H7 (cell line): ENCODE measurements at regions not wholly inside any gene's neighbourhood (a gene's known extent, or its start where the extent isn't known, plus 50 kb on each side); places are given as distances from the start of the nearest gene placed in this dataset.
"Not testable (repeated sequence)": the region's sequence is repeated elsewhere in the genome, so short reads cannot be mapped to it uniquely, and the experiment has no call there.

Experiments used
- DNase-seq: peaks from one replicate; pipeline ENCODE4 v3.0.0; 2012
- H3K27me3 ChIP-seq: 2 replicates; pipeline ENCODE4 v1.6.0; 2011; ENCODE audit warnings: mild to moderate bottlenecking, low read length; ENCODE audit not compliant: control insufficient read depth, insufficient read depth
- H3K36me3 ChIP-seq: replicated peaks from 2 replicates; pipeline ENCODE4 v1.5.1; 2011; ENCODE audit warnings: low read length; ENCODE audit not compliant: control insufficient read depth, insufficient read depth
- H3K4me3 ChIP-seq: 2 replicates; pipeline ENCODE4 v1.5.1; 2011; ENCODE audit warnings: low read depth, mild to moderate bottlenecking, control low read depth, low read length, moderate library complexity; ENCODE audit not compliant: insufficient read depth

DNA sequence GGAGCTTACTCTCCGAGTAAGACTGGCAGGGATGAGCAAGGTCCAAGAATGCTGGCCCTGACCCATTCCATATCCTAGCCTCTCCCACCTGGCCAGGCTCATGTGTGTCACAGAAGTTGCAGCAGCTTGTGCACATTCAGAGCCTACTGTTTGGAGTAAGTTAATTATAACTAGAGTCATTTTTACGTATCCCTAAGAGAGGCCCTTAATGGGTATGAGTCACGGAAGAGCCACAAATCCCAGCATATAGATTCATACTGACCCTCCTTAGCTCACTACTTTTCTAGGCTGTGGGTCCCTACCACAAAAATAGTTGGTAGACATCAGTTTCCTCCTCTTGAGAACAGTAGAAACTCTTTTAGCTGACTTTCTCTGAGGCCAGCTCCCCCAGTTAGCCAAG is 118.3 kb upstream of the FRG1 start:
- Histone ChIP-seq H3K27me3 (no peaks in the 10 kb centered on the region), H3K36me3 (no peaks in the 10 kb centered on the region), H3K4me3 (no peak overlapping the region)
- no peak for DNase-seq

DNA sequence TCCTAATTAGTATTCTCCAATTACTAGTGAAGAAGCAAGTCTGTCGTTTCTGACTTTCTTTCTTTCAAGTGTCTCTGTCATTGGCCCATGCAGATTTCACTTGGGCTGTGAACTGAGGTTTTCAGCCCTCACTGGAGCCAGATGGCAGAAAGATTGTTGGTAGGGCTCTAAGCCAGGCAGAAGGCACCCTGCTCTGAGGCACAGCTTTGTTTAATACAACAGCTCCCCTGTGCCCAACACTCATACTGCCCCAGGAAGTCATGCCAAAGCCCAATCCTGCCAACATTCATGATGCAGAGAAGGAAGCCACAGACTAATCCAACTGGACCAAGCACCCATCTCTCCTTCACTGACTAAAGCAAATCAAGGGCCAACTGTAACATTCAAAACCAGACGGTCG is 117.1 kb upstream of the FRG1 start:
- DNase-seq = no peak
- H3K36me3 ChIP-seq = no peaks in the 10 kb centered on the region
- no peak overlapping the region for H3K4me3 ChIP-seq
- H3K27me3 ChIP-seq = no peaks in the 10 kb centered on the region

DNA sequence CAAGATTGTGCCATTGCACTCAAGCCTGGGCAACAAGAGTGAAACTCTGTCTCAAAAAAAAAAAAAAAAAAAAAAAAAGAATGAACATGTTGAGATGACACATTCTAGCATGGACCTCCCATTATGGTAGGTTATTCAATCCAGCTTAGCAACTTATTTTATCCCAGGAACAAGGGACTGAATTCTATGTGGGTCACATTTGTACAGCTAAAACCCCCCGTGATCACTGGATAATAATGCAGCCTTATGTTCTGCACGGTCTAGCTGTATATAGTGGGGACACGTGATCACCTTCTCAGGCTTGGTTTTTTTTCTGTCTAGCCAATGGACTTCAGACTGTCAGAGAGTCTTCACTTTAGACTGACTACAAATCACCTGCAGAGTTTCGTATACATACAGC is 115.2 kb upstream of the FRG1 start:
- DNase-seq = no peak
- no peak overlapping the region for H3K4me3 ChIP-seq
- no peaks in the 10 kb centered on the region for H3K36me3 ChIP-seq
- no peaks in the 10 kb centered on the region for H3K27me3 ChIP-seq

DNA sequence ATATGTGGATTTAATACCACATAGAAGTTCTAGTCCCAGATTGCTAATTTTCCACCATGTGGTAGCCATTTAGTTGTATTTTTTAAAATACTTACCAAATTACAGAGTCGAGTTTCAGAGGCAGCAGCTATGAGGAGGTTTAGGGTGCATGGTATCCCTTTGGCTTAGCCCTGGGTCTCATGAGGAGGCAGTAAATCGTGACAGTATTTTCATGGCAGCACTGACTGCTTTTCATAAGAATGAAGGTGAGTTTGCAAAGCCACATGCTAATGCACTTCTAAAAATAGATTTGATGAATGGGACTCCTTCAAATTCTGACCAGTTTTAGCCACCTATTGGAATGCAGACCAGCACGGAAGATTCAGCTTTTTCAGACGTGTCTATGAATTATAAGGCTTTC is 114.0 kb upstream of the FRG1 start:
- DNase-seq = no peak

DNA sequence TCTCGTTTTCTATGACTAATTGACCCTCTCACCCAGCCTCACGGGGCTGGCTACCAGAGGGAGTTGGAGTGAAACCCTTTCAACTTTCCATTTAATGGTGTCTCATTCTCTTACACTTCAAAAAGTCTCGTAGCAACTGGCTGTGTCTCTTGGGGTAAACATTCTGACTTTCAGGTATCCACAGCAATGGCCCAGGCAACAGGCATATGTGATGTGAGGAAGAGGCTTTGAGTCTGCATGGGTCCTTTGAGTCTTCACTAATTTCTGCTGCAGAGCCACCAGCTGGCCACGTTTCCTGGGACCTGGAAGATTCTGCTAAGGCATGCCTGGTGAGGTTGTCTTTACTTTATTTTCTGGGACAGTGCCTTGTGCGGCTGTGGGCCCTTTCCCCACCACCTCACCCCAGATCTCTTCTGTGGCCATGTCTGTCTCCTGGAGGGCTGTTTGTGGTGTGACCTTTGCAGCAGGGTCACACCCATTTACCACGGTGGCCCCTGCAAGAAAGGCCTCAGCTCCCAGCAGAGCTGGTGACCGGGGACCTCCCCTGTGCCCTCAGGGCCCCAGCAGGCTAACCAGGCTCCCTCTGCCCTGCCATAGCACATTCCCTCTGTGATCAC is 112.5 kb upstream of the FRG1 start:
- no peak overlapping the region for H3K4me3 ChIP-seq
- no peaks in the 10 kb centered on the region for H3K36me3 ChIP-seq
- DNase-seq = no peak
- no peaks in the 10 kb centered on the region for H3K27me3 ChIP-seq

More for the DNA sequence above, 114.0 kb upstream of the FRG1 start:
- Histone ChIP-seq H3K36me3 (no peaks in the 10 kb centered on the region), H3K27me3 (no peaks in the 10 kb centered on the region), H3K4me3 (no peak overlapping the region)

DNA sequence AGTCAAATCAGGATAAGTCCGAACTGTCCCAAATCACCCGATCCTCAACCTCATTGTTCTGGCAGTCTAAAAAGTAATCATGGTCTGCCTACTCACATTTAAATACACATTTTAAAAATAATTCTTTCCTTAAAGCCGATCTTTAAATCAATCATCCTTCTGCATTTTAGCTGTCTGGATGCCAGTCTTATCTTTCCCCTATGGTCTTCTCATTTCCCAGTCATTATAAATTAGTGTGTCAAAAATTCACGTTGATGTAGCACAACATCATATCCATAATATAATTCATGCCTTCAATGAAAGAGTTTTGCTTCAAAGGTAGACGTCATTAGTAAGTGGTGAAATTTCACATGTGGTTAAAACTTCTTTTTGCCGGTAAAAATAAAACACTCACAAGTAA is 108.1 kb upstream of the FRG1 start:
- DNase-seq = no peak
- H3K36me3 ChIP-seq = no peaks in the 10 kb centered on the region
- H3K27me3 ChIP-seq = no peaks in the 10 kb centered on the region
- H3K4me3 ChIP-seq = no peak overlapping the region

DNA sequence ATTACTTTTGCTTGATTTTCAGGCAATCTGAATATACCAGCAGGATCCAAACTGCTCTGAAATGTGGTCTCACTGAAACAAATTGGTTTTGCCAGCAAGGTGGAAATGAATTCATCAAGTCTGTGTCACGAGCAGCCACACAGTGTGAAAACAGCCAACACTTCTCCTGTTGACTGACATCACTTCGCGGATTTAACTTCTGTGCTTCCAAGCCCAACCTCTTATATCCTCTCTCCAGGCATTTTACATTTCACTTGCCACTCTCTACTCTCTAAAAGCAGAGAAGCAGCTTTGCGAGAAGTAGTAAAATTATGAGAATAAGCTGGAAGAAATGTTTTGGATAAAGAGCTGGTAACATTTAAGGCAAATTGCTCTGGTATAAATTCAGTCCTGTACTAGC is 106.1 kb upstream of the FRG1 start:
- no peak for DNase-seq
- Histone ChIP-seq H3K27me3 (no peaks in the 10 kb centered on the region), H3K4me3 (no peak overlapping the region), H3K36me3 (no peaks in the 10 kb centered on the region)

DNA sequence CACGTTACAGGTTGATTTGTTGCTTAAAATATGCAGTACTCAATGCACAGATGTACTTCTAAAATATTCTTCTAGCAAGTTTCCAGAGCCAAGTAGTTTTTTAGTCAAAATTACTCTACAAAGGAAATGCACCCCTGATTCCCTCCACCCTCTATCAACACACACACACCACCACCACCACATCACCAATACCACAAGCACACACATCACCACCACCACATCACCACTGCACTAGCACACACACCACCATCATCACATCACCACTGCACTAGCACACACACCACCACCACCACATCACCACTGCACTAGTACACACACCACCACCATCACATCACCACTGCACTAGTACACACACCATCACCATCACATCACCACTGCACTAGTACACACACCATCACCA is 105.2 kb upstream of the FRG1 start:
- Histone ChIP-seq H3K27me3 (no peaks in the 10 kb centered on the region), H3K36me3 (no peaks in the 10 kb centered on the region), H3K4me3 (no peak overlapping the region)
- no peak for DNase-seq

DNA sequence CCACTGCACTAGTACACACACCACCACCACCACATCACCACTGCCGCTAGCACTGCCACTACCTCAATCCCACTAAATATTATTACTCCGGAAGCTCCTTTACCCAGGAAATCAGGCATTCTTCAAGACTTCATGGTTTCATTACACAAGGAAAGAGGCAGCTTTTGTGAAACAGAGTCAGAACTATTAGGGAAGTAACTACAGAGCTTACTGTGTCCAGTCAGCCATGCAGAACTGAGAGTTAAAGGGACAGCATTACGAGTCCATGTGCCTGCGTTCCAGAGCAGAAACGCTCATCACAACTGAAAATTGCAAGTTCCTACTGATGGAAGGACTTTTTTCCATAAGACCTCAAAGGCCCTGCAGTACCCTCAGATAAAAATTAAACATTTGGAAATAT is 103.2 kb upstream of the FRG1 start:
- H3K36me3 ChIP-seq = no peaks in the 10 kb centered on the region
- H3K27me3 ChIP-seq = no peaks in the 10 kb centered on the region
- no peak overlapping the region for H3K4me3 ChIP-seq
- DNase-seq = no peak

DNA sequence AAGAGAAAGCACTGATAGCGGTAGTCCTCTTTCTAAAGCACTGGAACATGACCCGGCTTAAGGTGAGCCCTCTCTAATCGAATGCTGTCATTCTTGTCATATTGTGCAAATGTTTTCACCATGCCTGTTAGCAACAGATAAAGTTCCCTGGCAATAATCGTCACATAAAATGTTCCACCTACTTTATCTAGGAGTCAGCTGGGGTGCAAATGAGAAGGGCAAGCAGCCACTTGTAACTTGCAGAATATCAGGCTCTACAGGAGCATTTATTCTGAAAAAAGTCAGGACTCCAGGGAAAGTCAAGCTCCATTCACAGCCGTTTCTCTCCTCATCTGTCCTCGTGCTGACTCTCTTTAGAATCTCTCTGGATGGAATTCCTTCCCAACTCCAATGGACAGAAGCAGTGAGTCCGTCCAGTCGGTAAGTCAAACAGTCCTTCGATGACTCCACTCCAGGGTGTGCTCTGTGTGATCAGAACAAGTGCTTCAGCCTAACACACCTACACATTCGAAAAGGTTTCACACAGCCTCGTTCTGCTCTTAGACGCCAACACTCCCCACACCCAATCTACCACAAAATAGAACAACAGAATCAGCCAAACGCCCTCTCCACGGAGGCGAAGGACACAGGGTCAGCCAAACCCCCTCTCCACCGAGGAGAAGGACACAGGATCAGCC is 101.7 kb upstream of the FRG1 start:
- no peak overlapping the region for H3K4me3 ChIP-seq
- DNase-seq = no peak
- H3K27me3 ChIP-seq = no peaks in the 10 kb centered on the region
- no peaks in the 10 kb centered on the region for H3K36me3 ChIP-seq

DNA sequence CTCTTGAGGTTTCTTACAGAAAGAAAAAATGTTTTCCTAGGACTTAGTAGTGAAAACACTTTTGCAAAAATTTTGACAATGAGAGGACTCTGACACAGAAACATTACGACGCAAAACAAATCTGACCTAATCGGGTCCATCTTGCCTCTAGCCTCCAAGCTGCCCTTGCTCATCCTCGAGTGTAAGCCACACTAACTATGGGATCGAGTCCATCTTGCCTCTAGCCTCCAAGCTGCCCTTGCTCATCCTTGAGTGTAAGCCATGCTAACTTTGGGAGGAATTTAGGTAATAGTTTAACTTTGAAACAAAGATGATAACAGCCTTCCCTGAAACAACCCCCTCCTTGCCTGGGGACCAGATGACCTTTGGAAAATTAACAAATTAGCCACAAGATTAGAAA is 100.3 kb upstream of the FRG1 start:
- H3K36me3 ChIP-seq = no peaks in the 10 kb centered on the region
- H3K27me3 ChIP-seq = no peaks in the 10 kb centered on the region
- no peak overlapping the region for H3K4me3 ChIP-seq
- no peak for DNase-seq

DNA sequence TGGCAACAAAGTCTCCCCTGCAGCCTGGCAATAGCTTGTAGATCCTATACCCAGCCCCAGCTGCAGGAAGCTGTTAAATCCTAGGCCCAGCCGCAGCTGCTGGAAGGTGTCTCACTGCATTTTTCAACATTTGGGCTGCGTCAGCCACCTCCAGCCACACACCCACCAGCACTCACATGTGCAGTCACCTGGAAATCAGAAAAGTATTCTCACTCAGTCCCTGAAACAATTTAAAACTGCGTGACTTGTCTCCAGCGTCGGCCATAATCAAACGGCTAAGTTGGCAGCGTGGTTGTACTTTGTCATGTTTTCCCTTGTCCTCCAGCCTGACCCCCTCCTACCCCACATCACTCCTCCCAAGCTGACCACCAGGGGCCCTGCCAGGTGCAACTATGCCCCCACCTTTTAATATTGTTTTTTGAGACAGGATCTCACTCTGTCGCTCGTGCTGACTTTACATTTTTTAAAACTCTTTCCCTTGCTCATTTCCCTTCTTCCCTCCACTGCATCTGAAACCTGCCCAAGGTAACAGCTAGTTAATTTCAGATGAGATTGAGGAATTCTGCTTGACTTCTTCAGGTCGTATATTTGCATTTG is 97.2 kb upstream of the FRG1 start:
- no peaks in the 10 kb centered on the region for H3K36me3 ChIP-seq
- no peak overlapping the region for H3K4me3 ChIP-seq
- H3K27me3 ChIP-seq = no peaks in the 10 kb centered on the region
- no peak for DNase-seq

DNA sequence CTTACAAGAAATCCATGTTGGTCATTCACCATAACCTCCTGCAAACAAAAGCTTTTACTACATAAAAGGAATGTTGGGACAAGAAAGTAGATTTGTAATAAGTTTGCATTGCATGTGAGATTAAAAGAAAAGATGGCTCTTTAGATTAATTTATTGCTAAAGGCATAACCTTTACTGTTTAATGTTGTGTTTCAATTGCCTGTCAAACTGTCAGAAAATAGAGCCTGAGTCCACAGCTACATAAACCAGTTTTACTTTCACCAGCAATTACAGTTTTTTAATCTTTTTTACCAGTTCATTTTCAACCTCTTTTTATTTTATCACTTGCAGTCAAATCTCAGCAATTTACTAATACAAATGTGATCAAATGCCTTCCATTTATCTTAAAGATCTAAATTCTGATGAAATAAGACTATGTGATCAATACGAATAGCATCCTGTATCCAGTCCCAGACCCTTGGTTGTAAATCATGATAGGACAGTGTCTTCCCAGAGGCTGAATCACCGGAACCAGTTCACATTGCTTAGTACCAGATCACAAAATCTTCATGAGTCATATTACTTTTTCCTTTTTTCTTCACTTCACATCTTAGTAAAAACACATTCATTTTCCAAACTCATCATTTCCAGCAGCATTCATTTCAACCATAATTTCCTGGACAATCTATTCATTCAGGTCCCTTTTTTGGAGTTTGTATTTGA is 95.4 kb upstream of the FRG1 start:
- Histone ChIP-seq H3K27me3 (no peaks in the 10 kb centered on the region), H3K36me3 (no peaks in the 10 kb centered on the region), H3K4me3 (no peak overlapping the region)
- no peak for DNase-seq

DNA sequence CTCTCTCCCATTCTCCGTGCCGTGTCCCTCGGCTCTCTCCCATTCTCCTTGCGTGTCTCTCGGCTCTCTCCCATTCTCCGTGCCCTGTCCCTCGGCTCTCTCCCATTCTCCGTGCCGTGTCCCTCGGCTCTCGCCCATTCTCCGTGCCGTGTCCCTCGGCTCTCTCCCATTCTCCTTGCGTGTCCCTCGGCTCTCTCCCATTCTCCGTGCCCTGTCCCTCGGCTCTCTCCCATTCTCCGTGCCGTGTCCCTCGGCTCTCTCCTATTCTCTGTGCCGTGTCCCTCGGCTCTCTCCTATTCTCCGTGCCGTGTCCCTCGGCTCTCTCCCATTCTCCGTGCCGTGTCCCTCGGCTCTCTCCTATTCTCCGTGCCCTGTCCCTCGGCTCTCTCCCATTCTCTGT is 94.6 kb upstream of the FRG1 start:
- not testable (repeated sequence) for DNase-seq, H3K4me3 ChIP-seq, H3K27me3 ChIP-seq, H3K36me3 ChIP-seq

DNA sequence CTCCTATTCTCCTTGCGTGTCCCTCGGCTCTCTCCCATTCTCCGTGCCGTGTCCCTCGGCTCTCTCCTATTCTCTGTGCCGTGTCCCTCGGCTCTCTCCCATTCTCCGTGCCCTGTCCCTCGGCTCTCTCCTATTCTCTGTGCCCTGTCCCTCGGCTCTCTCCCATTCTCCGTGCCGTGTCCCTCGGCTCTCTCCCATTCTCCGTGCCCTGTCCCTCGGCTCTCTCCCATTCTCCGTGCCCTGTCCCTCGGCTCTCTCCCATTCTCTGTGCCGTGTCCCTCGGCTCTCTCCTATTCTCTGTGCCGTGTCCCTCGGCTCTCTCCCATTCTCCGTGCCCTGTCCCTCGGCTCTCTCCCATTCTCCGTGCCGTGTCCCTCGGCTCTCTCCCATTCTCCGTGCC is 94.1 kb upstream of the FRG1 start:
- H3K4me3 ChIP-seq, H3K27me3 ChIP-seq, DNase-seq, H3K36me3 ChIP-seq: not testable (repeated sequence)
